ENCODE measurements at regions not wholly inside any gene's neighbourhood (a gene's known extent, or its start where the extent isn't known, plus 50 kb on each side); places are given as distances from the start of the nearest gene placed in this dataset.

GRCh38 chr5:2602451-2603271 lies 148.8 kb downstream of the IRX2 start:
- DNase-seq: no peak

GRCh38 chr5:2598503-2598902 lies 153.0 kb downstream of the IRX2 start:
- no peak for DNase-seq

- DNase-seq: no peak
Observed at GRCh38 chr5:2594701-2595100, 156.8 kb downstream of the IRX2 start.

GRCh38 chr5:2592766-2593165 lies 158.7 kb downstream of the IRX2 start:
- DNase-seq: no peak

GRCh38 chr5:2591777-2592453 lies 159.6 kb downstream of the IRX2 start:
- no peak for DNase-seq

- DNase-seq: no peak
Observed at GRCh38 chr5:2588850-2589501, 162.5 kb downstream of the IRX2 start.

- no peak for DNase-seq
Observed at GRCh38 chr5:2587189-2588031, 164.1 kb downstream of the IRX2 start.

- DNase-seq: no peak
Observed at GRCh38 chr5:2586016-2586715, 165.3 kb downstream of the IRX2 start.

- DNase-seq: no peak
Observed at GRCh38 chr5:2584579-2585269, 166.8 kb downstream of the IRX2 start.

GRCh38 chr5:2582507-2582906 lies 169.0 kb downstream of the IRX2 start:
- no peak for DNase-seq

GRCh38 chr5:2582106-2582505 lies 169.4 kb downstream of the IRX2 start:
- DNase-seq: no peak

GRCh38 chr5:2581418-2581817 lies 170.1 kb downstream of the IRX2 start:
- no peak for DNase-seq

GRCh38 chr5:2579126-2579525 lies 172.4 kb downstream of the IRX2 start:
- no peak for DNase-seq

GRCh38 chr5:2577312-2578036 lies 174.0 kb downstream of the IRX2 start:
- no peak for DNase-seq

GRCh38 chr5:2576823-2577222 lies 174.7 kb downstream of the IRX2 start:
- no peak for DNase-seq

- DNase-seq: no peak
Observed at GRCh38 chr5:2575871-2576270, 175.6 kb downstream of the IRX2 start.

- no peak for DNase-seq
Observed at GRCh38 chr5:2575292-2575691, 176.2 kb downstream of the IRX2 start.

GRCh38 chr5:2574155-2574554 lies 177.3 kb downstream of the IRX2 start:
- DNase-seq: no peak

- DNase-seq: no peak
Observed at GRCh38 chr5:2570586-2570985, 180.9 kb downstream of the IRX2 start.

- DNase-seq: no peak
Observed at GRCh38 chr5:2569774-2570542, 181.5 kb downstream of the IRX2 start.

Data from inflammatory macrophage treated with lipopolysaccharide for 1 hour (primary cell).